HL-60 (cell line): ENCODE measurements at regions not wholly inside any gene's neighbourhood (a gene's known extent, or its start where the extent isn't known, plus 50 kb on each side); places are given as distances from the start of the nearest gene placed in this dataset.

Experiments used
- GABPA ChIP-seq: IDR thresholded peaks from 2 replicates; pipeline ENCODE4 v1.6.1; 2012; ENCODE audit warnings: low read depth
- POLR2AphosphoS5 ChIP-seq: IDR thresholded peaks from 2 replicates; pipeline ENCODE4 v1.6.1; 2012; ENCODE audit warnings: low read depth
- SPI1 ChIP-seq: IDR thresholded peaks from 2 replicates; pipeline ENCODE4 v1.6.1; 2012; ENCODE audit warnings: low read depth, mild to moderate bottlenecking, borderline replicate concordance
- TF ChIP-seq, protein P1 (sequence below): IDR thresholded peaks from one replicate; pipeline ENCODE4 v1.5.1; 2011; ENCODE audit warnings: low read length, control low read depth, inconsistent platforms; ENCODE audit not compliant: insufficient read depth
- TF ChIP-seq, protein P2 (sequence below): IDR thresholded peaks from 2 replicates; pipeline ENCODE4 v1.6.1; 2012; ENCODE audit warnings: low read depth; ENCODE audit not compliant: insufficient replicate concordance

- TF ChIP-seq, protein P1, sequence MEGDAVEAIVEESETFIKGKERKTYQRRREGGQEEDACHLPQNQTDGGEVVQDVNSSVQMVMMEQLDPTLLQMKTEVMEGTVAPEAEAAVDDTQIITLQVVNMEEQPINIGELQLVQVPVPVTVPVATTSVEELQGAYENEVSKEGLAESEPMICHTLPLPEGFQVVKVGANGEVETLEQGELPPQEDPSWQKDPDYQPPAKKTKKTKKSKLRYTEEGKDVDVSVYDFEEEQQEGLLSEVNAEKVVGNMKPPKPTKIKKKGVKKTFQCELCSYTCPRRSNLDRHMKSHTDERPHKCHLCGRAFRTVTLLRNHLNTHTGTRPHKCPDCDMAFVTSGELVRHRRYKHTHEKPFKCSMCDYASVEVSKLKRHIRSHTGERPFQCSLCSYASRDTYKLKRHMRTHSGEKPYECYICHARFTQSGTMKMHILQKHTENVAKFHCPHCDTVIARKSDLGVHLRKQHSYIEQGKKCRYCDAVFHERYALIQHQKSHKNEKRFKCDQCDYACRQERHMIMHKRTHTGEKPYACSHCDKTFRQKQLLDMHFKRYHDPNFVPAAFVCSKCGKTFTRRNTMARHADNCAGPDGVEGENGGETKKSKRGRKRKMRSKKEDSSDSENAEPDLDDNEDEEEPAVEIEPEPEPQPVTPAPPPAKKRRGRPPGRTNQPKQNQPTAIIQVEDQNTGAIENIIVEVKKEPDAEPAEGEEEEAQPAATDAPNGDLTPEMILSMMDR = no peak
- TF ChIP-seq SPI1 (no peak), POLR2AphosphoS5 (no peak), GABPA (no peak)
- TF ChIP-seq, protein P2, sequence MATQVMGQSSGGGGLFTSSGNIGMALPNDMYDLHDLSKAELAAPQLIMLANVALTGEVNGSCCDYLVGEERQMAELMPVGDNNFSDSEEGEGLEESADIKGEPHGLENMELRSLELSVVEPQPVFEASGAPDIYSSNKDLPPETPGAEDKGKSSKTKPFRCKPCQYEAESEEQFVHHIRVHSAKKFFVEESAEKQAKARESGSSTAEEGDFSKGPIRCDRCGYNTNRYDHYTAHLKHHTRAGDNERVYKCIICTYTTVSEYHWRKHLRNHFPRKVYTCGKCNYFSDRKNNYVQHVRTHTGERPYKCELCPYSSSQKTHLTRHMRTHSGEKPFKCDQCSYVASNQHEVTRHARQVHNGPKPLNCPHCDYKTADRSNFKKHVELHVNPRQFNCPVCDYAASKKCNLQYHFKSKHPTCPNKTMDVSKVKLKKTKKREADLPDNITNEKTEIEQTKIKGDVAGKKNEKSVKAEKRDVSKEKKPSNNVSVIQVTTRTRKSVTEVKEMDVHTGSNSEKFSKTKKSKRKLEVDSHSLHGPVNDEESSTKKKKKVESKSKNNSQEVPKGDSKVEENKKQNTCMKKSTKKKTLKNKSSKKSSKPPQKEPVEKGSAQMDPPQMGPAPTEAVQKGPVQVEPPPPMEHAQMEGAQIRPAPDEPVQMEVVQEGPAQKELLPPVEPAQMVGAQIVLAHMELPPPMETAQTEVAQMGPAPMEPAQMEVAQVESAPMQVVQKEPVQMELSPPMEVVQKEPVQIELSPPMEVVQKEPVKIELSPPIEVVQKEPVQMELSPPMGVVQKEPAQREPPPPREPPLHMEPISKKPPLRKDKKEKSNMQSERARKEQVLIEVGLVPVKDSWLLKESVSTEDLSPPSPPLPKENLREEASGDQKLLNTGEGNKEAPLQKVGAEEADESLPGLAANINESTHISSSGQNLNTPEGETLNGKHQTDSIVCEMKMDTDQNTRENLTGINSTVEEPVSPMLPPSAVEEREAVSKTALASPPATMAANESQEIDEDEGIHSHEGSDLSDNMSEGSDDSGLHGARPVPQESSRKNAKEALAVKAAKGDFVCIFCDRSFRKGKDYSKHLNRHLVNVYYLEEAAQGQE = no peak
Measured at GRCh38 chr16:59848296-59848695, 1114.2 kb upstream of the GOT2 start.
